GM23248 (cell line): ENCODE measurements at regions not wholly inside any gene's neighbourhood (a gene's known extent, or its start where the extent isn't known, plus 50 kb on each side); places are given as distances from the start of the nearest gene placed in this dataset.

Source experiments
- DNase-seq: peaks from one replicate; pipeline ENCODE4 v3.0.0-alpha.2; 2015
- H2AFZ ChIP-seq: fragments of 200-600 bp; sonication (generic); 2 replicates; pipeline ENCODE4 v1.6.1; 2016; ENCODE audit warnings: antibody characterized with exemption
- H3F3A ChIP-seq: fragments of 200-600 bp; sonication (generic); 2 replicates; pipeline ENCODE4 v1.6.1; 2016; ENCODE audit warnings: mild to moderate bottlenecking, antibody characterized with exemption, mixed run types; ENCODE audit not compliant: insufficient read depth
- H3K27ac ChIP-seq: fragments of 200-600 bp; sonication (generic); 2 replicates; pipeline ENCODE4 v1.5.1; 2016; ENCODE audit warnings: mild to moderate bottlenecking
- H3K27me3 ChIP-seq: fragments of 200-600 bp; sonication (generic); replicated peaks from 2 replicates; pipeline ENCODE4 v1.6.1; 2016; ENCODE audit warnings: mild to moderate bottlenecking; ENCODE audit not compliant: insufficient read depth
- H3K36me3 ChIP-seq: fragments of 200-600 bp; sonication (generic); 2 replicates; pipeline ENCODE4 v1.6.1; 2016; ENCODE audit warnings: low read depth, mild to moderate bottlenecking
- H3K4me1 ChIP-seq: fragments of 200-600 bp; sonication (generic); 2 replicates; pipeline ENCODE4 v1.6.1; 2016; ENCODE audit warnings: mild to moderate bottlenecking; ENCODE audit not compliant: insufficient read depth
- H3K4me2 ChIP-seq: fragments of 200-600 bp; sonication (generic); one replicate; pipeline ENCODE4 v1.6.1; 2016; ENCODE audit warnings: mild to moderate bottlenecking; ENCODE audit not compliant: unreplicated experiment
- H3K4me3 ChIP-seq: fragments of 200-600 bp; sonication (generic); 2 replicates; pipeline ENCODE4 v1.5.1; 2016; ENCODE audit warnings: mild to moderate bottlenecking
- H3K79me2 ChIP-seq: fragments of 200-600 bp; sonication (generic); 2 replicates; pipeline ENCODE4 v1.6.1; 2016; ENCODE audit warnings: mild to moderate bottlenecking; ENCODE audit not compliant: insufficient read depth
- H3K9ac ChIP-seq: fragments of 200-600 bp; sonication (generic); 2 replicates; pipeline ENCODE4 v1.6.1; 2016; ENCODE audit warnings: mild to moderate bottlenecking
- H3K9me2 ChIP-seq: fragments of 200-600 bp; sonication (generic); 2 replicates; pipeline ENCODE4 v1.6.1; 2016; ENCODE audit warnings: mixed run types, mild to moderate bottlenecking, moderate library complexity; ENCODE audit not compliant: insufficient read depth
- H3K9me3 ChIP-seq: fragments of 200-600 bp; sonication (generic); one replicate; pipeline ENCODE4 v1.6.1; 2017; ENCODE audit warnings: low read depth
- H4K20me1 ChIP-seq: fragments of 200-600 bp; sonication (generic); 2 replicates; pipeline ENCODE4 v1.6.0; 2016; ENCODE audit not compliant: insufficient read depth
- EZH2 ChIP-seq: fragments of 200-600 bp; sonication (generic); IDR thresholded peaks from 2 replicates; pipeline ENCODE4 v1.6.1; 2018; ENCODE audit warnings: antibody characterized with exemption, mild to moderate bottlenecking; ENCODE audit not compliant: insufficient read depth, poor library complexity, severe bottlenecking
- EZH2phosphoT487 ChIP-seq: fragments of 200-600 bp; sonication (generic); IDR thresholded peaks from 2 replicates; pipeline ENCODE4 v1.6.1; 2018; ENCODE audit warnings: antibody characterized with exemption, moderate library complexity, mild to moderate bottlenecking, low read depth; ENCODE audit not compliant: insufficient read depth
- WGBS, 2 experiments: methylation state at CpG; one replicate each; pipeline ENCODE4 v1.1.6; 2015 to 2017; ENCODE audit warnings: low lambda C conversion rate in 2 of 2, low coverage in 1 of 2; ENCODE audit errors: missing lambda C conversion rate in 2 of 2; 5-methylcytosine and 5-hydroxymethylcytosine counted together
- in situ Hi-C: fragments of 300-500 bp; cut with MboI; formaldehyde crosslinking; loops from 2 replicates; pipeline ENCODE4 v1.15.0; 2020

DNA sequence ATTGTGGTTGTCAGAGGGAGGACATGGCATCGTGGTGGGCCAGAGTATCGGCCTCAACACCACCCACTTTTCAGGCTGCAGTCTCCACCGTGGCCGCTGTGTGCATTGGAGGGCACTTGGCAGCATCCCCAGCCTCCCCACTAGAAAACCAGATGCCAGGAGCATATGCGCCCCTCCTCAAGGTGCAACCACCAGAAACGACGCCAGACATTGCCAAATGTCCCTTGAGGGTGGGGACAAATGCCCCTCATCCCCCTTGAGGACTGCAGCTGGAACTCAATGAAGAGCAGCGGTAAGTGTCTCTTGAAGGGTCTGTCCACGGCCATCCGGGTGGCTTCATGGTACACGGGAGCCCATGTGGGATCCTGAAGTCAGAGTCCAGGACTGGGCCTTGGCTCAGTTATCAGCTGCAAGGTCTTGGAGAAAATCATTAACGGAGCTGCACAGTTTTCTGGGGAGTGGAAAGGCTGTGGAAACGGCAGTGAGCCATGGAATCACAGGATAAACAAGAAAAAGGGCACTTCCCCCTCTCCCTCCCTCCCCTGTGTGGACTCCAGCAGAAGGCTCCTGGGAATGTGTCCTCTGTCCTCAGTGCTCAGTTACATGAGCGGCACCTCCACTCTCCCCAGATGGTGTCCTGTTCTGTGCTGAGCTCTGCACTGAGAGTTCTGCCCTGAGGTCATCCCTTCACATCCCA, 324.4 kb upstream of the B3GAT1 start:
- DNase-seq, result no peak
- no peak overlapping the region for H3K4me2 ChIP-seq
- H3K27ac ChIP-seq, result no peak overlapping the region
- no peaks in the 10 kb centered on the region for H3F3A ChIP-seq
- H3K4me3 ChIP-seq, result no peak overlapping the region
- H3K36me3 ChIP-seq, result no peaks in the 10 kb centered on the region
- in situ Hi-C loops, result no loop called here
- no peak overlapping the region for H3K9ac ChIP-seq
- H3K9me3 ChIP-seq, result no peaks in the 10 kb centered on the region
- no peaks in the 10 kb centered on the region for H3K79me2 ChIP-seq
- H3K9me2 ChIP-seq, result no peaks in the 10 kb centered on the region
- no peaks in the 10 kb centered on the region for H3K4me1 ChIP-seq
- 64 to 67% methylated on average over 7 to 11 of the region's 14 CpGs for WGBS, 2 experiments
- no peaks in the 10 kb centered on the region for H3K27me3 ChIP-seq
- TF ChIP-seq EZH2, result no peak
- TF ChIP-seq EZH2phosphoT487, result no peak
- no peak overlapping the region for H2AFZ ChIP-seq
- H4K20me1 ChIP-seq, result no peaks in the 10 kb centered on the region

DNA sequence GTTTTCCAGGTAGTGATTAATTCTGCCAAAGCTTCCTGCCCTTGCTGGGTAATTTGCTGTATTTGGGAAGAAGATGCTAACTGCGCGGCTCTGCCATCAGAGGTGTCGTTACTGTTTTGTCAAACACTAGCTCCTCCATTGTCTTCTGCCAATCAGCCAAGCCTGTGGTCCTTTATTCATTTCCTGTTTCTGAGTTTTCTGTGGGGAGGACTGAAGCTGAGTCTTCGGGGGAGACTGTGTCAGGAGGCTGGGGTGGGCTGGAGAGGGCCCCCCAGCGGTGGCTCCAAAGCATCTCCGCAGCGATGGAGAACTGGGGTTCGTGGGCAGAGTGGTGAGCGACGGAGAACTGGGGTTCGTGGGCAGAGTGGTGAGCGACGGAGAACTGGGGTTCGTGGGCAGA, 322.9 kb upstream of the B3GAT1 start:
- Histone ChIP-seq H4K20me1 (no peaks in the 10 kb centered on the region), H3K27ac (no peak overlapping the region), H3K79me2 (no peaks in the 10 kb centered on the region), H2AFZ (no peak overlapping the region), H3K9me2 (no peaks in the 10 kb centered on the region), H3K4me3 (no peak overlapping the region), H3K27me3 (no peaks in the 10 kb centered on the region), H3K36me3 (no peaks in the 10 kb centered on the region), H3K9ac (no peak overlapping the region), H3F3A (no peaks in the 10 kb centered on the region), H3K9me3 (no peaks in the 10 kb centered on the region), H3K4me2 (no peak overlapping the region), H3K4me1 (no peaks in the 10 kb centered on the region)
- in situ Hi-C loops, result no loop called here
- 57 to 71% methylated on average over 6 to 14 of the region's 14 CpGs for WGBS, 2 experiments
- DNase-seq, result no peak
- no peak for TF ChIP-seq EZH2phosphoT487
- no peak for TF ChIP-seq EZH2

DNA sequence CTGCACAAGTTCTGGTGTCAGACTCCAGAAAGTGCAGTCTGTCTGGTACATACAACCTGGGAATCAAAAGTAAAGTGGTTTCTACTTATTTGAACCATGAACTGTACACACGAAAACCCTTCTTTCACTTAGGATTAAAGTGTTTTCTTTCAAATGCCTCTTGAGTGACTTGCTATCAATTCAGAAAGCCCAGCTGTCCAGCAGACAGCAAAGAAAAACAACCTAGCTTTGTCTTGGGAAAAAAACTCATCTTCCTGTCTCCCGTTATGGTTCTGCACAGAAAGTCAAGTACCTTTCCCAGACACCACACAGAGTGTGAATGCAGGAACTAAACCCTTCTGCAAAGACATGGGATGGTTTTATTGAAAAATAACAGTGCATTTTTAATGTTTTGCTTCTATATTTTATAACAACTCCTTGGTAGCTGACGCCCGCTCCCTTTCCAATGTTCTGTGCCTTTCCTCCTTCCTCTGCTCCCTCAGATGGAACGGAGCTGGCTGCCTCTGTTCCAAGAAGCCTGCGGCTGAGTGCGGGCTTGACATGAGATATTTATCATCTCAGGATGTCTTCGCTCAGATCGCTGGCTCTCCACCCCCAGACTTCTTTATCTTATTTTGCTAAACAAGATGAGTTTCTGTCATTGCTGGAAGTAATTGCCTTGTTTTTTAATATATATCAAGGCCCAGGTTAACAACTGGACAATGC, 322.3 kb upstream of the B3GAT1 start:
- Histone ChIP-seq H4K20me1 (no peaks in the 10 kb centered on the region), H3K9ac (no peak overlapping the region), H3K4me2 (no peak overlapping the region), H3K79me2 (no peaks in the 10 kb centered on the region), H2AFZ (no peak overlapping the region), H3K4me3 (no peak overlapping the region), H3K9me2 (no peaks in the 10 kb centered on the region), H3K4me1 (no peaks in the 10 kb centered on the region), H3K36me3 (no peaks in the 10 kb centered on the region), H3K27ac (no peak overlapping the region), H3K9me3 (no peaks in the 10 kb centered on the region), H3K27me3 (no peaks in the 10 kb centered on the region), H3F3A (no peaks in the 10 kb centered on the region)
- in situ Hi-C loops, result no loop called here
- 0 to 2% methylated on average over 9 of the region's 9 CpGs for WGBS, 2 experiments
- no peak for DNase-seq
- no peak for TF ChIP-seq EZH2
- TF ChIP-seq EZH2phosphoT487, result no peak

DNA sequence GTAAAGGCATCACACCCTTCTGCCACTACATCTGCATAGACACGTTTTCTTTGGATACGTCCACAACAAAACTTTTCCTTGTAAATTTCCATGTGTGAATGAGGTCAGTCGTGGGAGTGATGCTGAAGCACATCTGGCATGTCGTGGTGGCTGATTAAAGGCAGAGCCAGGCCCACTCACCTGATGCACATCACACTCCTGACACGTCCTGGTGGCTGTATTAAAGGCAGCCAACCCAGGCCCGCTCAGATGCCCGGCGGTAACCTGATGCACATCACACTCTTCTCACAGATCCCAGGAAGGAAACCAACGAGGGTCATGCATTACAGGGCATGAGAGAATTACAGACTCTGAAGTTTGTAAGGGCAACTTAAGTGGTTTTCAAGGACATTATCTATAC, 321.6 kb upstream of the B3GAT1 start:
- Histone ChIP-seq H3K4me3 (no peak overlapping the region), H3K27me3 (no peaks in the 10 kb centered on the region), H3K9ac (no peak overlapping the region), H3K27ac (no peak overlapping the region), H3K9me2 (no peaks in the 10 kb centered on the region), H3K4me1 (no peaks in the 10 kb centered on the region), H4K20me1 (no peaks in the 10 kb centered on the region), H3K36me3 (no peaks in the 10 kb centered on the region), H3K79me2 (no peaks in the 10 kb centered on the region), H3K9me3 (no peaks in the 10 kb centered on the region), H3F3A (no peaks in the 10 kb centered on the region), H3K4me2 (no peak overlapping the region), H2AFZ (no peak overlapping the region)
- no peak for DNase-seq
- TF ChIP-seq EZH2 (no peak), EZH2phosphoT487 (no peak)
- in situ Hi-C loops, result no loop called here
- 0% methylated on average over 9 of the region's 9 CpGs for WGBS, 2 experiments
